NCI-H524 (cell line): ENCODE measurements at regions not wholly inside any gene's neighbourhood (a gene's known extent, or its start where the extent isn't known, plus 50 kb on each side); places are given as distances from the start of the nearest gene placed in this dataset.

Experiments used
- DNase-seq, 2 experiments: peaks; one replicate each; lab custom pipeline; 2025; lab: John Stamatoyannopoulos, UW

DNA sequence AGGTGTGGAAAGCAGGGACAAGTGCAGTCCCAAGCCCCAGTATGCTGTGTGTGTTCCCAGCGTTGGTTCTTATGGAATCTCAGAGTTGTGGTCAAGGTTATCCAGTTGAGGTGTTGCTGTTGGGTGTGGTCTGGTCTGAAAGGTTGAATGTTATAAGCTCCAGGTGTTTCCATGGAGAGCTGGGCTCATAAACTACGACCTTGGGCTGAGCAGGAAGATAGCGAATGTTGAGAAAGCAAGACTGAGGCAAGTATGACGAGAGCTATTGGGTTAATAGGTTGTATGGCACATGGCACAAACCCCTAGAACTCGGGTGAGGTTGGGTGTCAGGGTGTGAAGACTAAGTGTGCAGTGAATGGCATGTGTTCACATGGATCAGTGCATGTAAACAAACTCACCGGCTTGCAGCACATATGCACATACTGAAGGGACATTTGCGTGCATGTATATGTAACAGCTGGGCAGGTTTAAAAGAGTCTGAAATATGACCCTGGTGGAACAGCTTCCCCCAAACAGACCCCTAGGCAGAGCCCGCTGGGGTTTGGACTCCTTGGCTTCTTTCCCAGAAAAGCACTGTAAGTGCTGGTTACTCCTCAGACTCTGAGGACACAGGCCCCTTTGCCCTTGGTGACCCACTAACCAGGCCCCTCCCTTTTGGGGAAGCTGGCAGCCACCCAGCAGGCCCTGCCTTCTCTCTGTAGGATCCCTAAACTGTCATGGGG lies 117.5 kb downstream of the NAV1 start:
- DNase-seq = peak; percentile 92 to 97

DNA sequence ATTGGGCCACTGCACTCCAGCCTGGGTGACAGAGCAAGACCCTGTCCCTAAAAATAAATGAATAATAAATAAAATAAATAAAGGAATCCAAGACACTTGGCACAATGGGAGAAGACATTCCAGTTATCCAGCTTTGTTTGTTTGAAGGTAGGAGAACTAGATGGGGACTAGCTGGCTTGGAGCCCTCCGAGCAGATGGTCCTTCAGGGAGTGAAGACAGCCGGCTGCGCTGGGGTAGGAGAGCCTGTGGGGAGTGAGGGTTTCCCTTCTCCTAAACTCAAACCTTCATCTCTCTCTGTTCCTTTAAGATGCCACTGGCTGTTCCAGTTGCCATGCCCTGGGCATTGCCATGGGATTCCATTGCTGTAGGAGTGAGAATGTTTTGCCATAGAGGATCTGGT lies 120.6 kb downstream of the NAV1 start:
- peak; percentile 59 to 72 for DNase-seq

DNA sequence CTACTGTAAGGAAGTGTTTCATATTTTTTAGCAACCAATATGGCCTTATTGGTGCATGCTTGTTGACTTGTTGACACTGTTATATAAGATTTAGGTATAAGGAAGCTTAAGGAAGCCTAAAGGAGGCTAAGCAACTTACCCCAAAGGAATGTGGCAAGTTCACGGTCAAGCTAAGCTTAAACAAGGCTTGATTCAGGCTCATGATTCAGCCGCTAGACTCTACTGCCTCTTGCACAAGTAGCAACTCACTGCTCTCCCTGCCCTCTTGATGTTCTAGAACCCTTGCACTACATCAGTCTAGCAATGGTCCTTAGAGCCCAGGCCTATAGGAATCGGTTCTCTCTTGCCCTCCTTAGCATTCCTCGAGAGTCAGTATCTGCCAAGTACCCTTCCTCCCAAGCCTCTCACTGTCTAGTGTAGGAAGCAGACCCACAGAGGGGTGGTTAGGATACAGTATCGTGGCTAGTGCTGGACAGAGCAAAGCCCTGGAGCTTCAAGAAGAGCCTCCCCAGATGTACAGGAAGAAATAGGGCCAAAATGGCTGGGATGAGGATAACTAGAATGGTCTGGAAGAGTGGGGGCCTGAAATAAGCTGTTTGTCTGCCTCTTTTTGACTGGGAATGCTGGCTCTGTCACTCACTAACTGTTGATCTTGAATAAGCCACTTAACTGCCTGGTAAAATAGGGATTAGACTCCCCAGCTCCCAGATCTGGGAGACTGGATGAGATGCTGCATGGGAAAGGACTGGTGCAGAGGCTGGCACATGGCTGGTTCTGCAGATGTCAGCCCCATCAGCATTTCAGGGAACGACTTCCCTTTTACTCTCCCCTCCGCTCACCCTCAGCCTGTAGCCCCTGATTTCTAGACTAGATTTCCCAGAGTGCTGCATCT lies 122.2 kb downstream of the NAV1 start:
- peak; percentile 63 to 88 for DNase-seq

DNA sequence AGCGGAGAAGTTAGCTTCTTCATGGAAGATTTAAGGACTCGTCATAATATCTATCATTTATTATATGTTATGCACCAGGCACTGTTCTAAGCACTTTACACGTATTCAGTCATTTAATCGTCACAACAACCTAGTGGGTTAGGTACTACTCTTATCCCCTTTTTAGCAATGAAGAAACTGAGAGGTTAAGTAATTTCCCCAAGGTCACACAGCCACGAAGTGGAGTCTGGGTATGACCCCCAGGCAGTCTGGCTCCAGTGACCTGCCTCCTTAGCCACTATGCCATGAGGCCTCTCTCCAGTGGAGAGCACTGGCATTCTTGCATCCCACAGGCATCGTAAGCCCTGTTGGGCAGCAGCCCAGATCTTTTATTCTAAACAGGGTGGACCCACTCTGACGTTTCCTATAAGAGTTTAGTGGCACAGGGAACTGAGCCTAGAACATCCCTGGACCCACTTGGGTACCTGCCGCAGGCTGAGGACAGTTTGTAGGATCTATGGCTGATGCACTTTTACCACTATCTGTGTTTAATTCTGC lies 123.0 kb downstream of the NAV1 start:
- DNase-seq = no peak

DNA sequence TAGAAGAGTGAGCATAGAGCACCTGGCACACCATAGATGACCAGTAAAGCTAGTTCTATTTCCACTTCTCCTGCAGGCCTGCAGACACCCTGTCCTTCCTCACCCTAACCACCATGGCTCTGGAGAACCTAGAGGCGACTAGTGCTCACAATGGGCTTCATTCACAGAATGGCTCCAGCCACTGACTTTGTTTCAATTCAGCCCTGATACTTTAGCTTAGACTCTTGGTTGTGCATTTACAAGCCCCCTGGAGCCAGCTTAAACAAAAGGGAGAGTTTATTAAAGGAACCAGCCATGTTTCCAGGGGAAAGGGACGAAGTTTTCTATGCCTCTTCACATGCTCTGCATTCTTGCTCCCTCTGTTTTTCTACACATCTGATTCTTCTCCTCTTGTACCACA lies 123.7 kb downstream of the NAV1 start:
- DNase-seq = peak in 1 of 2 experiments; percentile 23

DNA sequence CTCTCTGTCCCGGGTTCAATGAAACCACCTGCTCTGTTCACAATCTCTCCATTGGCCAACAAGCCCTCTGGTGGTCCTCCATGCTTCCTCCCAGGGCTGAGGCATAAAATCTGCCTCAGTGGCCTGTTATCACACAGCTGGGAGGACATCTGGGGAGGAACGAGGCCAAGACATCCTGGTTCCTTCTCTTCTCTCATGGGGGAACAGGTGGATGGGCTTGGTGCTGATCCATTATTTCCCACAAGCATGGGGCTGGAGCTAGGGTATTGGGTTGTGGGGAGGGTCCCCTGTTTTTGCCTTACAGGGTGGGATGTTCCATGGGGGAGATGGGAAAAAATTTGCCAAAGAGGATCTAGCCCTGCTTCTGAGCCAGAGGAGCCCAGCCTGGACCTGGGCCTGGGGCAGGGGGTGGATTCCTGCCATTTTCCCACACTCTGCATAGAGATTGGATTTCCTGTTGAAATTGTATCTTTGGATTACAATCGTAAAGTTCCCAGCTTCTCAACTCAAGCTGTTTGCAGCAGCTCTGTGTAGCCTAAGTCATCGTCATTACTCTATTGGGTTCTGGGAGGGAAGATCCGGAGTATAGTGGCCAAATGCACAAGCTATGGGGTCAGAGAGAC lies 124.7 kb downstream of the NAV1 start:
- DNase-seq = no peak

DNA sequence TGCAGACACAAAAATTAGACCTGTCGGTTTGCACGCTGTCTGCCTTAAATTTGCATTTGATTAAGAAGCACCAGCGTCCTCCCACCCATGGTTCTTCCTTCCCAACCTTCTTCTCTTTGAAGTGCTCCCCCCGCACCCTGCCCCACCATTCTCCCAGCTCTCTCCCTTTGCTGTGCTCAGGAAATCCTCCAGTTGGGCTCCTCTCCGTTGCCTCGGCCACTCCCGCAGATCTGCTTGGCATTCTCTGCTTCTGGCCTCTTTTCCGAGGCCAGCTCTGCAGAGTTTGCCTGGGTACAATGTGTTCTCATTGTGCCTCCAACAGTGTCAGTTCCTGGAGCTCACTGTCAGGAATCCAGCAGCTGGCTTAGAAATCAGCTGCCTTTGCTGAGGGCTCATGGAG lies 126.1 kb downstream of the NAV1 start:
- no peak for DNase-seq

DNA sequence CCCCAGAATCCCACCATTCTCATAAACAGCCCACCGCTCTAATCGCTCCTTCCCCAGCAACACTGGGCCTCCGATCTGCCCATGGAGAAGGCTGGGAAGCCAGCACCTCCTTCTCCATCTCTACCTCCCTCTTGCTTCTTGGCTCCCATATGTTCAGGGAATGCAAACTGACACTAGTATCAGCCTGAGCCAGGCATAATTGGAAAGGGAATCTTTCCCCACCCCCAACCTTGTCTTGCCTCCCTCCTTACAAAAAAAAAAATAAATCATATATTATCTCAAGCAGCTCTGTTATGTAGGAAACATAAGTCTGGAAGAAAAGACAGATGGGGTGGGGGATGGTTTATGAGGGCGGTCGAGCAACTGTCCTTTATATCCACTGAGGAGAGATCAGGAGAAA lies 127.2 kb downstream of the NAV1 start:
- DNase-seq = peak; percentile 88 to 92

DNA sequence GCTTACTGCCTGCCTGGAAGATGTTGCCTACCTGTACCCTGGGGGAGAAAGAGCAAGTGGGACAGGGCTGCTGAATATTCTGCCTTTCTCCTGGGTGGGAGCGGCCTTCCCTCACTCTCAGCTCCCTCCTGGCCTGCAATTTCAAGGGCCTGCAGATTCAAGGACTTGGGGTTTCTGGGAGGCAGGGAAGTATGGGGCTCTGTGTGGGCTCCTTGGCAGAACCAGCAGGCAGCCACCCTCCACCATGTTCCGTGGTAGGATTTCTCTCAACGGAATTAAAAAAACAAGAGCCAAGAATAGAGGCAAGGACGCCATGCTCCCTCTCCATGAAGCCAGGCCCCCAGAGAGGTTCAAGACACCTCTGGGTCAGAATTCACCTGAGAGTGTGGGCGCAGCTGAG lies 127.7 kb downstream of the NAV1 start:
- no peak for DNase-seq

DNA sequence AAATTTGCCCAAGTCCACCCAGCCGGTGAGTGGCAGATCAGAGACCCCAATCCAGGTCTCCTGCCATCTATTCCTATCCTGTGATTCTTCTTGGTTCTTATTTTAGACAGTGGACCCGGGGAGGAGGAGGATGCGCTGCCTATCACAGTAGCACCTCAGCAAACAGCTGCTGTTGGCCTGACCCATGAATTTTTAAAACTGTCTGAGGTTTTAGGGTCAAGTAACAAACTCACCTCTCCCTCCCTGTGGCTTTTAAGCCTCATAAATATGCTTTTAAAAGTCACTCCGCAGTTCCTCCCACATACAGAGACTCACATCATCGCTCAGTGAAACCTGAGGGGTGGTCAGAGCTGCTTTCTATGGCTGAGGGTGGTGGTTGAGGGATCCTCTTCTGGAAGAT lies 128.6 kb downstream of the NAV1 start:
- no peak for DNase-seq

DNA sequence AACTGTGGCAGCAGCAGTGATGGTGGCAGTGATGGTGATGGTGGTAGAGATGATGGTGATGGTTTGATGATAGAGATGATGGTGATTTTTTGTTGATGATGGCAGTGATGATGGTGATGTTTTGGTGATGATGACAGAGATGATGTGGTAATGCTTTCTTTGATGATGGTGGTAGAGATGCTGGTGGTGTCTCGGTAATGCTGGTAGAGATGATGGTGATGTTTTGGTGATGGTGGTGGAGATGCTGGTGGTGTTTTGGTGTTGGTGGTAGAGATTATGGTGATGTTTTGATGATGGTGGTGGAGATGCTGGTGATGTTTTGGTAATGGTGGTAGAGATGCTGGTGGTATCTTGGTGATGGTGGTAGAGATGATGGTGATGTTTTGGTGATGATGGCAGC lies 131.6 kb downstream of the NAV1 start:
- DNase-seq = no peak

DNA sequence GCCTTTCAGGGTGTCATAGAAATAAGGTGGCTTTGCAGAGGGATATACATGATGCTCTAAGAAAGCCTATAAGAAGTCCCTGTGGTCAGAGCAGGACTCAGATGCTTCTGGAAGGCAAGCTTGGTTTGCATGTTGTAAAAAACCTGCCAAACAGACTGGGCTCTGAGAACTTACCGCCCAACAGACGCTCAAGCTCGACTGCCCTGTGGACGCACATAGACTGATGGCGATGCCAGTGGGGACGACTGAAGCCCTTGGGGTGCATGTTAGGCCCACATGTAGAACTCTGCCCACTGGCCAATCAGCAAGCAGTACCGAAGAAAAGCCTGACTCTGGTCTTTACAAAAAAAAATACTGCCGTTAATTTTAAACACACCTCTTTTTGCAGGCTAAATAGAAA lies 133.8 kb downstream of the NAV1 start:
- no peak for DNase-seq

DNA sequence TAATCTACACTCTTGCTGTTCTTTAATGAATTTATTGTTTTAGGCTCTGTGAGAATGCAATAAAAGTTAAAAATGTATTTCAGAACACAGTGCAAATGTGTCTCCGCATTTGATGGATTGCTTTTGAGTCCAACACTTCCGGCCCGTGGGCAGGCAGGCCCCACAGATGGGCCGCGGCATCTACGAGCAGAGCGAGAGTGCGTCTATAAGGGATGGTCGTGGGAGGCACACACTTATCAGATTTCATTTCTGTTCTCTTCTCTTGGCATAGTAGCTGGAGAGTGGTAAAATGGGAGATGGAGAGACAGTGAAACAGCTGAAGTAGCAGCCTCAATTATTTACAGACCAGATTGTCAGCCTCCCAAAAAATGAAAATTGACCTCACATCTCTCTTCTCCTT lies 134.2 kb downstream of the NAV1 start:
- no peak for DNase-seq

DNA sequence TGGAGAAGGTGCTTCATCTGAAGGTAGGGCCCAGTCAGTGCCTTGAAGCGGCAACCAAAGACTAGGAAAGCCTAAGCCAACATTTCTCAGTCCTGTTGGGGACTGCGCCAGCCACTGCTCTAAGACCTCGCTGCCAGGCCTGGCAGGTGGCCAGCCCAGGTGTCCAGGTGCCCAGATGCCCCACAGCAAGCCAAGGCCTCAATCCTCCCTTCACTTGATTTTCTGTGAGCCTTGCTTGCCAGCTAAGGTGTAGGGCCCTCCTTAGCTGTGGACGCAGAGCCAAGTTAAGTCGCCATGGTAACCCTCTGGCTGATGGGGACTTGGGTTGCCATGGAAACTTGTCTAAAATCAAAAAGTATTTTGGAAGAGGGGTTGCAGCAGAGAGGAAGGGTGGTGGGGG lies 135.0 kb downstream of the NAV1 start:
- no peak for DNase-seq

DNA sequence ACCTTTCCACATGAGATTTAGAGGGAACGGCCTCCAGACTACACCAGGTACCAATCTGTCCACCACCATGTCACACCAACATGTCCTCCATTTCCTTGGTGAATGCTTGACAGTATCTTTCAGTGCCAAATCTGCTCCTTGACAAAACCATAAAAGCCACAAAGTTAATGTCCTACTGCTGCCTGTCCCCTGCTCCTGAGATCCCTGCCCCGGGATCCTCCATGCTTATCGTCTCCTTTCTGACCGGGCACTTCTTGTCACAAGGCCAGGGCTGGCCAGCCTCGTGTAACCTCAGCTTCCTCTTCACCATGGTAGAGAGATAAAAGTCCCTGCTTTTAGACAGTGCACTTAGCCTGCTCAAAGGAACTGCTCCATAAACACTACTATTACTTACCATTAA lies 136.2 kb downstream of the NAV1 start:
- no peak for DNase-seq

DNA sequence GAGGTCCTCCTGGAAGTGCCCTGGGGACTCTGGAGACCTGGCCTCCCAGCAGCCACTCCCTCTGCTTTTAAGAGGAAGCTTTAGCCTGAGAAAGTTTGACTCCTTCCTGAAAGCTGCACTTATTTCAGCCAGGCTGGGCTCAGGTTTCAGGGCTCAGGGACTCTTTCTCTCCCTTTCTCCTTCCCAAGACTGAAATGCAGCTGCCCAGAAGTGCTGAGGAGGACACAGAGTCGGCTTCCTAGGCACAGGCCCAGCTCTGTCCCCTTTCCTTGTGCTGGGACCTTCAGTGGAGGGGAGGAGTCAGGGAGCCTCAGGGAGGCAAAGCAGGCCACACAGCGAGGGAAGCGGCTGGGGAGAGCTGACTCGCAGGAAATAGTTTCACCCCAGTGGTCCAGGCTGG lies 137.3 kb downstream of the NAV1 start:
- peak; percentile 50 to 58 for DNase-seq

DNA sequence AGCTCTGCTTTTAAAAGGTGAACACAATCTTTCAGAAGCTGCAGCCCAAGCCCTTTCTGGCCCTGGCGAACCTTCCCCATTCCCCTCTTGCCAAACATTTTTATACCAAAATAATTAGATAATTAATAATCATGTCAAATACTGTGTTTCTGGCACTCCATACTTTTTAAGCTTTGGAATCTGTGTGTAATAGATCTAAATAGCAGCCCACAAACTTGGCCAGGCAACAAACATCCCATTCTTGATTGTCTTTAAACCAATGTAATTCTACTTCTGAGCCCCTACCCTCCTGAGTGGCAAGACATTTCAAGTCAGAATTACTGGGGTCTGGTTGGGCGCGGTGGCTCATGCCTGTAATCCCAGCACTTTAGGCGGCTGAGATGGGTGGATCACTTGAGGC lies 137.7 kb downstream of the NAV1 start:
- no peak for DNase-seq

DNA sequence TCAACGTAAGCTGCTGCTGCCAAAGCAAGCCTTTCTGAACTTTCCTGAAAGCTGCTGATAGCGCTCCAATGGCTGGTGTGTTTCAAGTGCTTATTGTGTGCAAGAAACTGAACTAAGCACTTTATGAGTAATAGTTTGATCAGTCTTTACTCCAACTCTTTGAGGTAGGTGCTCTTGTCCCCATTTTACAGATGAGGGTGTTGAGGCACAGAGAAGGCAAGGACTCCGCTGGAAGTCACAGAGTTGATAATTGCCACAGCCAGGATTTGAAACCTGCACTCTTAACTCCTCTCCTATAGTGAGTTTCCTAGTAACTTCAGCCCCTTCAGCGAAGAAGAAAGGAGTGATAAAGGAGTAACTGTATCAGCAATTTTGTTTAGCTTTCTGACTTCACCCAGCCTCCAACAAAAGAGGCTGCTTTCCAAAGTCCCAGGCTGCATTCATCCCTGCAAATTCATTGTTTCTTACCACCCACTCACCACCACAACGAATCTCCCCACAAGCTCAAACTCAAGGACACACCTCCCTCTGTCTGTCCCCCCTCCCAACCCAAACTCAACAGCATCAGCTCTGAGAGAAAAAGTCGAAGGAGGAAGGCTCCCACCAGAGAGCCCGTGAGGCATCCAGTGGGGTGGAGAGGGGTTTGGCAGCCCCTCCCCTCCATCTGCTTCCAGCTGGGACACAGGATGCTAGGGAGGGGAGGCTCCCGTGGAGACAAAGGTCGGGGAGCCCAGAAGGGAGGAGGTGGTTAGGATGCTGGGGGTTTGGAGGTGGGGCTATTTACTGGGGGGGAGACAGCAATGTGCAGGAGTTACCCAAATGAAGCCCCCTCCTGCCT lies 139.6 kb downstream of the NAV1 start:
- peak; percentile 83 to 88 for DNase-seq

DNA sequence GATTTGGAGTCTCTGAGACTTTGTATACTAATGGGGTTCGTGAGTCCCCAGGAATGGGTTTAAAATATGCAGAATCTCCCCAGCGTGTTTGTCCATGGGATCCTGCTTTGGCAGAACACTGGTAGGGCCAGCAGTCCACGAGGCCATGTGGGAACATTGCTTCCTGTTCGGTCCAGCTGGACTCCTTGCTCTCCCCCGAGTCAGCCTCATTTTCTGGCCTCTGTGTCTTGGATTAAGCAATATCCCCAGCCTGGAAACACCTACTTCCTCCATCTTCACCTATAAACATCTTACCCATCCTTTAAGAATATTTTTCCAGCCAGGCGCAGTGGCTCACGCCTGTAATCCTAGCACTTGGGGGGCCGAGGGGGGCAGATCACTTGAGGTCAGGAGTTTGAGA lies 142.4 kb downstream of the NAV1 start:
- DNase-seq = peak in 1 of 2 experiments; percentile 45

DNA sequence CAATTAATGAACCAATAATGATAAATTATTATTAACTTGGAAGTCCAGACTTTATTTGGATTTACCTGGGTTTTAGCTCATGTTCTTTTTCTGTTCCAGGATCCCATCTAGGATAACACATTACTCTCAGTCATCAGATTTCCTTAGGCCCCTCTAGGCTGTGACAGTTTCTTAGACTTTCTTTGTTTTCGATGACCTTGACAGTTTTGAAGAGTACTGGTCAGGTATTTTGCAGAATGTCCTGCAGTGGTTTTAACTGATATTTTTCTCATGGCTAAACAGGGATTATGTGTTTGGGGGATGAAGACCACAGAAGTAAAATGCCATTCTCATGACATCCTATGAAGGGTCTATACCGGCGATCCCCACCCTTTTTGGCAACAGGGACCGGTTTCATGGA lies 144.0 kb downstream of the NAV1 start:
- no peak for DNase-seq

DNA sequence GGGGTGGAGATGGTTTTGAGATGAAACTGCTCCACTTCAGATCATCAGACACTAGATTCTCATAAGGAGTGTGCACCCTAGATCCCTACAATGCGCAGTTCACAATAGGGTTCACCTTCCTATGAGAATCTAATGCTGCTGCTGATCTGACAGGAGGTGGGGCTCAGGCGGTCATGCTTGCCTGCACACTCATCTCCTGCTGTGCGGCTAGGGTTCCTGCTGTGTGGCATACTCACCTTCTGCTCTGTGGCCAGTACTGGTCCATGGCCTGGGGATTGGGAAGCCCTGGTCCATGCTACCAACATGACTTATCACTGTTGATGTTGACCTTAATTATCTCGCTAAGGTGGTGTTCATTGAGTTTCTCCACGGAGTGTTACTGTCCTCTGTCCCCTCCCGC lies 144.5 kb downstream of the NAV1 start:
- peak in 1 of 2 experiments; percentile 73 for DNase-seq

DNA sequence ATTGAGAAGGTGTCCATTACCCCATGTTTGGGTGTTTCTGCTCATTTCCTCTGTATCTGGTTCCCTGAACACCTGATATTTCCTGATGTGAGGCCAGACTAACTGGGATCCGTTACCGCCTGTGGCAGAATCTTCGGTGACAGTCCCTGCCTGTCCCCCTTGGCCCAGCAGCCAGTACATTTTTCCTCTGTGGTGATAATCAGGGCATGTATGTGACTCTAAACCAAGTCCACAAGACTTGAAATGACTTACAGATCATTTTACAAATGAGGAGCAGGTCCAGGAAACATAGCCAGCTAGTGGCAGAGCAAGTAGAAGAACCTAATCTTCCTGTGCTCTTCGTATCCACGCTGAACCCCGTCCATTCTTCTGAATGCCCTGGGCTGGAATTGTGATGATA lies 143.5 kb upstream of the IPO9 start:
- DNase-seq = peak in 1 of 2 experiments; percentile 44
